GM19372 (cell line): ENCODE measurements at regions not wholly inside any gene's neighbourhood (a gene's known extent, or its start where the extent isn't known, plus 50 kb on each side); places are given as distances from the start of the nearest gene placed in this dataset.
"Not testable (repeated sequence)": the region's sequence is repeated elsewhere in the genome, so short reads cannot be mapped to it uniquely, and the experiment has no call there.

Experiments used
- ATAC-seq: cut with Tn5 transposase; IDR thresholded peaks from one replicate; pipeline ENCODE4 v1.9.1; 2021; ENCODE audit warnings: mild to moderate bottlenecking, low read depth, moderate library complexity; ENCODE audit not compliant: unreplicated experiment

- no peak for ATAC-seq
Observed at GRCh38 chr4:110830461-110830860, 207.6 kb upstream of the PITX2 start.

DNA sequence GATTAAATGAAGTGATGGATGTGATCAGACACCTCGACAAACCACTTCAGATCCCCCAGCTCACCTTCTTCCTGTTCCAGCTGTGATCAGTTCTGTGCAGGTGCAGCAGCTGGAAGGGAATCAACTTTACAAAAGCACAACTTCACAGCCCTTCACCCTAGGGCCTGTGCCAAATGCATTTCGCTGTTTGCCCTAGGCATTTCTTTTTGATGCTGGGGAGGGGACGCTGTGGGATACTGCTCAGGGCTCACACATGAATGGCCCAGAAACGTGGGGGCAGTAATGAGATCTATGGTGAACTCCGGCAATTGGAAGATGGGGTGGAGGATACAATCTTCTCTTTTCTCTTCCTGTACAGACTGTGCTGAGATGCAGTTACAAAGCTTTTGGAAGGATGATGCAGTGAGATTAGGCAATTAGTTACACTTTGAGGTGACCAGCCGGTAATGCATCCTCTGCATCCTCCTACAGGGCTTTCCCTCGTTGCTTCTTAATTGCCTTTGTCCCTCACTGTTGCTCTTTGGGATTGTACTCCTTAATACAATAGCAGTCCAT lies 215.1 kb upstream of the PITX2 start:
- no peak for ATAC-seq

- ATAC-seq: no peak
Observed at GRCh38 chr4:110840221-110840654, 217.4 kb upstream of the PITX2 start.

- ATAC-seq: no peak
Observed at GRCh38 chr4:110848787-110849186, 225.9 kb upstream of the PITX2 start.

DNA sequence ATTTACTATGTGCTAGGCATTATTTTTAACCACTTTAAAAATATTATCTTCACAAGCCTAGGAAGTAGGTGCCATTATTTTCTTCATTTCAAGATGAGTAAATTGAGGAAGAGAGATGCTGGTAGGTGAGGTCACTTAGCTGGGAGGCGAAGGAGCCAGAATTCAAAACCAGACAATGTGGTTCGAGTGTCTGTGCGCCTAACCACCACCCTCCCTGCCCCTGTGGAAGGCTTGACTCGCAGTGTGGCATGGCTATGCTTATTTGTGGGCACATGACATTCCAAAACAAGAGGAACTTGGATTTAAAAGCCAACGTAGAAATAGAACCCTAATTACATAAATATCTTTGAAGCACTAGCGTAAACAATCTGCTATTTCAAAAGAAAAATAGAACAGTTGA lies 226.6 kb upstream of the PITX2 start:
- ATAC-seq: no peak

DNA sequence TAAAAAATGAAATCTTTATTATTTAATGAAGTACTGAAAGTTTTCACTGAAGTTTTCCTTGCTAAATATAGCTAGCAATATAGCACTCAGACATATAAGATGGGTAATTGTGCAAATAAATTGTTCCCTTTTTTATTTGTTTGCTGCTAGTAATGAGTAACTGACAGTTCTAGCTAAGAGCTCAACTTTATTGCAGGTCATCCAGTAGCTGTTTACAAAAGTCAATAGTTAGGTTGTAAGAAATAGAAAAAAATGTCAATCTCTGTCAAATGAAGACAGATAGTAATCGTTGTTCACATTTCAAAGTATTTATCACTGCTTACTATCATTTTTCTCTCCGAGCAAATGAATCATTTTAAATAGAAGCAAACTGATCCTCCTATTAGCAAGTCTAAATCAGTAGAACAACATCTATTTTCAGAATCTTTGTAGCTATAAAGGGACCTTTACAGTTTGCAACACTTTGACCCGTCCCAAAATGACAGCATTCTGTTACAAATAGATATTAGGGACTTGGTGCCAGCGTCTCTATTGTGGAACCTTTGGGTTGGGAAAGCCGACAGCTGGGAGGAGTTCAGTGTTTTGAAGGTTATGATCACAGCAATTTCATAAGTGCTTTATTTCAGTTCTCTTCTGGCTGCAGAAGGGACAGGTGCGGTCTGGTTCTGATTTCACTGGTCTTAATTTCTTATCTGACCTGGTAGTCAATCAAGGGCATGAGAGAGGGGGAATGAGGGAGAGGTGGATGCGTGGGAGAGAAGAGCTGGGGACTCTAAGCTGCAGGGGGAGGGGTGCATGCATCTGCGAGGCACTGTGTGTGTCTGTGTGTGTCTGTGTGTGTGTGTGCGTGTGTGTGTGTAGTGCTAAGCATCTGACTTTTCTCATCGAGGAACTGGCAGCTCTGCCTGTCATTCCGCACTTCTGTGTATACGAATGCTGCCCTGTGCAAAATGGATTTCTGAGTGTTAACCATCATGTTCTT lies 227.9 kb upstream of the PITX2 start:
- ATAC-seq: no peak

DNA sequence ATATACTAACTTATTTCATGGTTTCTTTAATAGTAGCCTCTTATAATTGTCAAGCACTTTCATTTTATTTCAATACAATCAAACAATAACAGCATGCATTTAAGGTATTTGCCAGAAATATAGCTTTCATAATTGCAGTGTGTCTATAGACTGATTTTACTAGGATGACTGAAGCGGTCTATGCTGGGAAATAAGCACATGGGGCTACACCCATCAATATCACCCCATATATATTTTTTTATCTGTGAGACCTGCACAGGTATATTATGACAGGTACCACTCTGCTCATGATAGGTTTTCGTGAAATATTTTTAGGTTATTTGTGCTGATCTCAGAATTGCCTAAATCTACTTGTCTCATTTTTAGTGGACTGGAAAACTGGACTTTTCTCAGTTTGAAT lies 229.1 kb upstream of the PITX2 start:
- no peak for ATAC-seq

GRCh38 chr4:110852793-110853192 lies 229.9 kb upstream of the PITX2 start:
- ATAC-seq: no peak

DNA sequence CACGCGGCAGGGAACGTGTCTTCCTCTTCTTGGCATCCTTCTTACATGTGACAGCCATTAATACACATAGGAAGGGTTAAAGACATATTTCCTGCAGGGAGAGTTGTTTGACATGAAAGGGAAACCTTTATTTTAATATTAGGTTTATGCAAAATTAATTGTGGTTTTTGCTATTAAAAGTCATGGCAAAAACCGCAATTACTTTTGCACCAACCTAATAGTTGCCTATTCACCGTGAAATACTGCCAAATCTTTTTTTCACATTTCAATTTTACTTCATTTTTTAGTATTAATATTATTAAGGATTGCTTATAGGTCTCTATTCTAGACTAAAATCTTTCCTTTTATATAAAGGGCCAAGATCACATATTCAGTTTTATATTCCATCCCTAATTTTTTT lies 230.4 kb upstream of the PITX2 start:
- no peak for ATAC-seq

- ATAC-seq: no peak
Observed at GRCh38 chr4:110854021-110854678, 231.3 kb upstream of the PITX2 start.

DNA sequence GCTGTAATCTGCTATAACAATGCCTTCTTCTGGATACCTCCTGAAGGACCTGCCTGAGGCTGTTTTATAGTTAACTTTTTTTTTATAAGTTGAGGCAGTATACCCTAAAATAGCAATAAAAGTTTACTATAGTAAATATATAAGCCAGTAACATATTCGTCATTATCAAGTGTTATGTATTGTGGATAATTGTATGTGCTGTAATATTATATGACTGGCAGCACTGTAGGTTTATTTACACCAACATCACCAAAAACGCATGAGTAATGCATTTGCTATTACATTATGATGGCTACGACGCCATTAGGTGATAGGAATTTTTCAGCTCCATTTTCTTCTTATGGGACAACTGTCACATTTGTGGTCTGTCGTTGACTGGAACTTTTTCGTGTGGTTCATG lies 237.2 kb upstream of the PITX2 start:
- ATAC-seq: no peak

- ATAC-seq: no peak
Observed at GRCh38 chr4:110860901-110861300, 238.0 kb upstream of the PITX2 start.

DNA sequence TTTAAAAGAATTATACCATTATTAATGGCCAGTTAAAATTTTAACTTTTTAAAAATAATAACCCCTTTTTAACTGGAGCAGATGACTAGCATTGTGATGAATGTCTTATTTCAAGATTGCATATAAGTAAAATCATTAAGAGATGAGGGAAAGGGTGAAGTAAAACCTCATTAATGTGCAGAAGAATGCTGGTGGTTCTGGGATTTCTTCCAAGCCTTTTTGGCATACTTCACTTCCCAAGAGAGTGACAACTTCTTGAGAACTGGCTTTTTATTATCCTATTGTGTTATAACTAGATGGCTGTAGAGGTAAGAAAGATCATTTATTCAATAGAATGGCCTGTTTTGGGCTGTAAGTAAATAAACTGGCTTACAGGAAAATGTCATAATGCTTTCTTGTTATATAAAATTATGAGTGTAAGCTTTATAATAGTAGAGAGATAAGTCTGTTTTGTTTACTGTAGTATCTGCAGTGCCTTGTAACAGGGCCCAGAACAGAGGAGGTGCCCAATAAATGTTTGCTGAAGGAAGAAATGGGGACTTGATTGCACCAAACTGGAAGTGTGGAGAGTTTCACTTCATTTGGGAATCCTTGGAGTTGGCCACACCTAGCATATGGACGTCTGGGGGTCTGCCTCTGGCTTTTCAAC lies 242.9 kb upstream of the PITX2 start:
- ATAC-seq: no peak

DNA sequence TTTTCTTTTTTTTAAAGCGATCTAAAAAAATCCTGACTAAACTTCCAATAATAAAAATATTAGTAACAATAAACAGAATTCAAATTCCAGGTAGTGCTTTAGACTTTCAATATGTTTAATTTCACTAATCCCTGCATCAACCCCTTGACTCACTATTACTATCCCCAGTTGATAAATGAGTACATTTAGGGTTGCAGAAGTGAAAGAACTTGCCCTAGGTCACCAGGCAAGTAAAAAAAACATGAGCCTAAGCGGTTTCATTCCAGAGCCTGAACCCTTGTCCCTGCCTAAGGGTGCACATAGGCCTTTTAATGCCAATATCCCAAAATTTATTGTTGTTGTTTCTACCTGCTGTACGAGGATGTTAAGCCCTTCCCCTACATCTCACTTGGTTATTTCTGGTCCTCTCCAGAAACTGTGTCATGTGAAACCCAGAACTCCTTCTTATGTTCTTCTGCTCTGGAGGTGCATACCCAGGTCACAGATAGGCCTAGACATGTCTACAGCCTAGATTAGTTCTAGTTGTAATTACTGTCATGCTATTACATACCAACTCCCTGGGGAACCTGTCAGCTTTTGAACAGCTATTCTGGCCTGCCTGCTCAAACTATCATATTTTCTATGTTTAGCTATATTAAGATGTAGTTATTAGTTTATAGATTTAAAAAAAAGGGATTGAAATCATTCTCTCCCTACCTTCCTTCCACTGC lies 244.5 kb upstream of the PITX2 start:
- peak; percentile 61 for ATAC-seq

GRCh38 chr4:110867981-110868720 lies 245.3 kb upstream of the PITX2 start:
- ATAC-seq: no peak

DNA sequence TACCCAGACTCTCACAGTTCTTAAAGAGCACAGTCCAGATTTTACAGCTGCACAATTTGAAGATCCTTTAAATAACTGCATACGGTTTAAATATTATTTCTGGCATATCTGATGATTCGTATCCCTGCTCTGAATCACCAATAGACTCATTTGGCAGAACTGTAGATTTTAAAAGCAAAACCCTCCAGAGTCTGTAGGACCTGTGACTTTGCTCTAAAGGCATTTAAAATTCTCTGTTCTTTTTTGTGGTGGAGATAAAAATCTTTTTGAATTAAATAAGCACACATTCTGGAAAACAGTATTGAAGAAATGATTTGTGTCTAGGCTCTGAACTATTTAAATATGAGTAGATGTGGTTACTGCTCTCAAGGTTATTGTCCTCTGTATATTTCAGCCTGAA lies 246.2 kb upstream of the PITX2 start:
- no peak for ATAC-seq

- ATAC-seq: peak; percentile 58
Observed at GRCh38 chr4:110869862-110870572, 247.1 kb upstream of the PITX2 start.

DNA sequence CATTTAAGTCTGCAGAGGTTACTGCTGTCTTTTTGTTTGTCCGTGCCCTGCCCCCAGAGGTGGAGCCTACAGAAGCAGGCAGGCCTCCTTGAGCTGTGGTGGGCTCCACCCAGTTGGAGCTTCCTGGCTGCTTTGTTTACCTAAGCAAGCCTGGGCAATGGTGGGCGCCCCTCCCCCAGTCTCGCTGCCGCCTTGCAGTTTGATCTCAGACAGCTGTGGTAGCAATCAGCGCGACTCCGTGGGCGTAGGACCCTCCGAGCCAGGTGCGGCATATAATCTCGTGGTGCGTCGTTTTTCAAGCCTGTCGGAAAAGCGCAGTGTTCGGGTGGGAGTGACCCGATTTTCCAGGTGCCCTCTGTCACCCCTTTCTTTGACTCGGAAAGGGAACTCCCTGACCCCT lies 253.3 kb upstream of the PITX2 start:
- ATAC-seq: not testable (repeated sequence)

DNA sequence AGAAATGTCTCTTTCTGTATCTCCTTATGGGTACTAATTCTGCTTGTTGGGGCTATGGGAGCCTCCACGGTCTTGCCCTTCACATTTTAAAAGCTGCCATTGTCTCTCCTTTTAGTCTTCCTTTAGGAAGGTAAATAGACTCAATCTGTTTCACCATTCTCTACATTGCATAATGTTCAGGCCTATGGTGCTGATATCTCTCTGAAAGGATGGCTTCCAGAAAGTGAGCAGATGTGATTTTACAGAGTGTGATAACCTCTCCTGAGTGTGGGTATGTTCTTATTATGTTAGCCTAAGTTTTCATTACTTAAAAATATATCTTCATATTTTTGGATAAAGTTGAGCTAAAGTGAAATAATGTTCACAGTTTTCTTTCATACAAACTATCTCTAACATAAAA lies 254.0 kb upstream of the PITX2 start:
- no peak for ATAC-seq
